T-helper 22 cell (primary cell): ENCODE measurements at regions not wholly inside any gene's neighbourhood (a gene's known extent, or its start where the extent isn't known, plus 50 kb on each side); places are given as distances from the start of the nearest gene placed in this dataset.

Experiments
- DNase-seq: peaks from one replicate; pipeline ENCODE4 v3.0.0-alpha.2; 2020; ENCODE audit warnings: low read depth

GRCh38 chr17:79280010-79280409, 205.4 kb downstream of the ENGASE start:
- no peak for DNase-seq

- DNase-seq = no peak
Measured at GRCh38 chr17:79279320-79279719, 204.7 kb downstream of the ENGASE start.

- DNase-seq = no peak
Measured at GRCh38 chr17:79276821-79277220, 202.2 kb downstream of the ENGASE start.

- no peak for DNase-seq
Measured at GRCh38 chr17:79273660-79274059, 199.0 kb downstream of the ENGASE start.

GRCh38 chr17:79272666-79273219, 198.1 kb downstream of the ENGASE start:
- no peak for DNase-seq

GRCh38 chr17:79272220-79272619, 197.6 kb downstream of the ENGASE start:
- DNase-seq = no peak

GRCh38 chr17:79269620-79270019, 195.0 kb downstream of the ENGASE start:
- DNase-seq = no peak

GRCh38 chr17:79263191-79263590, 188.6 kb downstream of the ENGASE start:
- no peak for DNase-seq

GRCh38 chr17:79262624-79263023, 188.0 kb downstream of the ENGASE start:
- no peak for DNase-seq

- no peak for DNase-seq
Measured at GRCh38 chr17:79261355-79262072, 186.9 kb downstream of the ENGASE start.

GRCh38 chr17:79258843-79259242, 184.2 kb downstream of the ENGASE start:
- DNase-seq = no peak

GRCh38 chr17:79258041-79258440, 183.4 kb downstream of the ENGASE start:
- DNase-seq = no peak

- no peak for DNase-seq
Measured at GRCh38 chr17:79255926-79256585, 181.4 kb downstream of the ENGASE start.

GRCh38 chr17:79255456-79255855, 180.8 kb downstream of the ENGASE start:
- DNase-seq = no peak

- DNase-seq = no peak
Measured at GRCh38 chr17:79255046-79255445, 180.4 kb downstream of the ENGASE start.

- no peak for DNase-seq
Measured at GRCh38 chr17:79252886-79253285, 178.3 kb downstream of the ENGASE start.

- no peak for DNase-seq
Measured at GRCh38 chr17:79251824-79252223, 177.2 kb downstream of the ENGASE start.

- DNase-seq = no peak
Measured at GRCh38 chr17:79249929-79250521, 175.4 kb downstream of the ENGASE start.

GRCh38 chr17:79248843-79249493, 174.3 kb downstream of the ENGASE start:
- no peak for DNase-seq

GRCh38 chr17:79246225-79247190, 171.9 kb downstream of the ENGASE start:
- DNase-seq = no peak

GRCh38 chr17:79244665-79245064, 170.0 kb downstream of the ENGASE start:
- DNase-seq = no peak
